Upper lobe of right lung (tissue), 1 donor: ENCODE measurements at regions not wholly inside any gene's neighbourhood (a gene's known extent, or its start where the extent isn't known, plus 50 kb on each side); places are given as distances from the start of the nearest gene placed in this dataset.

Source experiments
- ATAC-seq: fragments of 200-7000 bp; cut with Tn5 transposase; one replicate; pipeline ENCODE4 v1.9.1; 2020; ENCODE audit warnings: mild to moderate bottlenecking, moderate library complexity
- DNase-seq: peaks from one replicate; pipeline ENCODE4 v3.0.0-alpha.2; 2020
- H3K27ac ChIP-seq: fragments of 200-600 bp; one replicate; pipeline ENCODE4 v1.8.0; 2022
- H3K27me3 ChIP-seq: fragments of 200-600 bp; one replicate; pipeline ENCODE4 v1.8.0; 2022; ENCODE audit warnings: mild to moderate bottlenecking
- H3K36me3 ChIP-seq: fragments of 200-600 bp; one replicate; pipeline ENCODE4 v1.8.0; 2022
- H3K4me1 ChIP-seq: fragments of 200-600 bp; one replicate; pipeline ENCODE4 v1.8.0; 2022
- H3K4me3 ChIP-seq: fragments of 200-600 bp; one replicate; pipeline ENCODE4 v1.8.0; 2022; ENCODE audit warnings: mild to moderate bottlenecking
- H3K9me3 ChIP-seq: fragments of 200-600 bp; one replicate; pipeline ENCODE4 v1.8.0; 2022
- CTCF ChIP-seq: fragments of 200-600 bp; IDR thresholded peaks from one replicate; pipeline ENCODE4 v1.8.0; 2022; ENCODE audit warnings: antibody characterized with exemption
- intact Hi-C: fragments of 100-400 bp; cut with DNase I; formaldehyde crosslinking; loops from one replicate; pipeline ENCODE4 v1.11.0; 2022
- donor health status: DM: no; HTN: yes; CAD: no; lungs with severe emphysema.

- H3K27me3 ChIP-seq = no peaks in the 10 kb centered on the region
- intact Hi-C loops = no loop called here
- H3K27ac ChIP-seq = no peak overlapping the region
- no peaks in the 10 kb centered on the region for H3K4me1 ChIP-seq
- DNase-seq (no peak), ATAC-seq (no peak)
- TF ChIP-seq CTCF = no peak
- H3K4me3 ChIP-seq = no peak overlapping the region
- H3K36me3 ChIP-seq = no peaks in the 10 kb centered on the region
- H3K9me3 ChIP-seq = no peaks in the 10 kb centered on the region
Observed at GRCh38 chr3:35974872-35975271, 335.5 kb downstream of the ARPP21 start.

- H3K4me1 ChIP-seq = no peaks in the 10 kb centered on the region
- TF ChIP-seq CTCF = no peak
- DNase-seq (no peak), ATAC-seq (no peak)
- no peak overlapping the region for H3K4me3 ChIP-seq
- intact Hi-C loops = no loop called here
- H3K9me3 ChIP-seq = no peaks in the 10 kb centered on the region
- no peak overlapping the region for H3K27ac ChIP-seq
- no peaks in the 10 kb centered on the region for H3K27me3 ChIP-seq
- H3K36me3 ChIP-seq = no peaks in the 10 kb centered on the region
Observed at GRCh38 chr3:35986161-35986560, 346.8 kb downstream of the ARPP21 start.

GRCh38 chr3:35987386-35987785 is 348.1 kb downstream of the ARPP21 start:
- ATAC-seq (no peak), DNase-seq (no peak)
- Histone ChIP-seq H3K27me3 (no peaks in the 10 kb centered on the region), H3K36me3 (no peaks in the 10 kb centered on the region), H3K27ac (no peak overlapping the region), H3K4me3 (no peak overlapping the region), H3K4me1 (no peaks in the 10 kb centered on the region), H3K9me3 (no peaks in the 10 kb centered on the region)
- intact Hi-C loops = no loop called here
- no peak for TF ChIP-seq CTCF

- Histone ChIP-seq H3K9me3 (no peaks in the 10 kb centered on the region), H3K4me3 (no peak overlapping the region), H3K4me1 (no peaks in the 10 kb centered on the region), H3K36me3 (no peaks in the 10 kb centered on the region), H3K27me3 (no peaks in the 10 kb centered on the region), H3K27ac (no peak overlapping the region)
- DNase-seq (no peak), ATAC-seq (no peak)
- intact Hi-C loops = no loop called here
- no peak for TF ChIP-seq CTCF
Observed at GRCh38 chr3:35992041-35992440, 352.7 kb downstream of the ARPP21 start.

GRCh38 chr3:36011791-36012190 is 368.5 kb upstream of the STAC start:
- H3K4me3 ChIP-seq = no peak overlapping the region
- H3K4me1 ChIP-seq = no peaks in the 10 kb centered on the region
- intact Hi-C loops = no loop called here
- H3K36me3 ChIP-seq = no peaks in the 10 kb centered on the region
- DNase-seq (no peak), ATAC-seq (no peak)
- TF ChIP-seq CTCF = no peak
- H3K27ac ChIP-seq = no peak overlapping the region
- H3K9me3 ChIP-seq = no peaks in the 10 kb centered on the region
- H3K27me3 ChIP-seq = no peaks in the 10 kb centered on the region

GRCh38 chr3:36013425-36013824 is 366.9 kb upstream of the STAC start:
- intact Hi-C loops = no loop called here

More at GRCh38 chr3:36013425-36013824, 366.9 kb upstream of the STAC start:
- no peaks in the 10 kb centered on the region for H3K9me3 ChIP-seq
- no peaks in the 10 kb centered on the region for H3K36me3 ChIP-seq
- no peaks in the 10 kb centered on the region for H3K4me1 ChIP-seq
- no peak overlapping the region for H3K27ac ChIP-seq
- no peak for DNase-seq
- no peaks in the 10 kb centered on the region for H3K27me3 ChIP-seq
- ATAC-seq = no peak
- H3K4me3 ChIP-seq = no peak overlapping the region
- TF ChIP-seq CTCF = no peak
